NB4 (cell line): ENCODE measurements at regions not wholly inside any gene's neighbourhood (a gene's known extent, or its start where the extent isn't known, plus 50 kb on each side); places are given as distances from the start of the nearest gene placed in this dataset.

Experiments used
- CTCF ChIP-seq: IDR thresholded peaks from one replicate; pipeline ENCODE4 v1.5.1; 2012; ENCODE audit warnings: low read depth, low read length
- MAX ChIP-seq: IDR thresholded peaks from 2 replicates; pipeline ENCODE4 v1.6.1; 2011; ENCODE audit warnings: low read depth, low read length
- MYC ChIP-seq: IDR thresholded peaks from 2 replicates; pipeline ENCODE4 v1.6.1; 2011; ENCODE audit warnings: low read depth, low read length
- POLR2A ChIP-seq: IDR thresholded peaks from 2 replicates; pipeline ENCODE4 v1.6.1; 2011; ENCODE audit warnings: mild to moderate bottlenecking; ENCODE audit not compliant: insufficient read length; ENCODE audit errors: extremely low read depth

GRCh38 chr6:128754658-128755256 is 128.2 kb upstream of the LAMA2 start:
- TF ChIP-seq MAX (no peak), POLR2A (no peak), CTCF (no peak), MYC (no peak)
